ENCODE measurements at regions not wholly inside any gene's neighbourhood (a gene's known extent, or its start where the extent isn't known, plus 50 kb on each side); places are given as distances from the start of the nearest gene placed in this dataset.

DNA sequence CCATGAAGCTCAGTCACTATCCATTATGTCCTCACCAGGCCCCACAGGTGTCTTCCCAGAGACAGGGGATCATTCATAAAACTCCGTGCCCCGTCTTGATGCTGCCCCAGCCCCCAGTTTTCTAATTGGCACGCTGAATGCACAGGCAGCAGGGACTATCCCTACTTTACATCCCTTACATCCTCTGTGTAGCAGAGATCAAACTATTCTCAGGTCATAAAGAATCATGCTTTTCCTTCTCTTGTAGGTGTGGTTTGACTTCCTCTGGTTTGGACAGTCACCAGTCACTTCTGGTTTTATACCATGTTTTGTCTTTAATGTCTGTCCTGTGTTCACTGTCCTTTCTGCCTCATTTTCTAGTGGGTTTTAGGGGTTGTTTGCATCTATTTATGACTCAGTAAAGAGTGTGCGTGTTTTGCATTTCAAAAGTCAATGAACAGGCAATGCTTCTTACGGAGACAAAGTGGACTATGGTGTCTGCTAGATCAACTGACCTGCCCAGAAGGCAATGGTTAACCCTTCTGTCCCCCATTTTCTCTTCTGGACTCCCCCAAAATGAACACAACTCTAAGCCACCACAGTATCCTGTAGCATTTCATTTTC lies 140.4 kb upstream of the NPVF start:
- no peak for DNase-seq

DNA sequence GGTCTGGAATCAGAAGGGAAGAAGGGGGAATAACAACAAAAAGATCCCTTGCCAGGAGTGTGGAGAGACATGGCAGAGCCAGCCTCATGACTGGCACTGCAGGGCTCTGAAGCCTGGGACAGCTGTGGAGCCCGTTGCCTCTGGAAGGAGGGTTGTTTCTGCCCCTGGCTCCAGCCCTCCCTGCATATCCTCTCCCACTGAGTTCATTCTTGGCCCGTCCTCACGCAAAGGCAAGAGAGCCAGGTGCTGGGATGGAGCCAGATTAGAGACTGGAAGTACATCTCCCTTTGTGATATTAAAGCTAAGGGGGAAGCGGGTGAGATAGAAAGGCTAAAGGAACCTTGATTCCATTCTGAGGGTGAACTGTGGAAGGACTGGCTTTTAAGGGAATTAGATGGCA lies 141.5 kb upstream of the NPVF start:
- DNase-seq = no peak

DNA sequence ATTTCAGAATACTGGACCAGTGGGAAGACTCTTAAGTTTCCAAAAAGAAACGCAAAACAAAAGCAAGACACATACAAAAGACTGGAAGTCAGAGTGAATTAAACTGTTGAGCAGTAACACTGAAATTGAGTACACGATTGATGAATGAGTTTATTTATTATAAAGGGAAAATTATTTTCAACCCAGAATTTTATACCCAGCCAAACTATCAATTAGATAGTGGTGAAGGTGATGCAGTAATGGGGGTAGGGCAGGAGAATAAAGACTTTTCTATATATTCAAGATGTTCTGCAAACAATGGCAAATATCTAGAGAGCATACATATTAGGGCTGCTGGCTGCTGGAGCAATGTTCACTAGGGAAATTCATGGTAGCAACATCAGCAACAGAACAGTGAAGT lies 143.7 kb upstream of the NPVF start:
- DNase-seq = no peak

DNA sequence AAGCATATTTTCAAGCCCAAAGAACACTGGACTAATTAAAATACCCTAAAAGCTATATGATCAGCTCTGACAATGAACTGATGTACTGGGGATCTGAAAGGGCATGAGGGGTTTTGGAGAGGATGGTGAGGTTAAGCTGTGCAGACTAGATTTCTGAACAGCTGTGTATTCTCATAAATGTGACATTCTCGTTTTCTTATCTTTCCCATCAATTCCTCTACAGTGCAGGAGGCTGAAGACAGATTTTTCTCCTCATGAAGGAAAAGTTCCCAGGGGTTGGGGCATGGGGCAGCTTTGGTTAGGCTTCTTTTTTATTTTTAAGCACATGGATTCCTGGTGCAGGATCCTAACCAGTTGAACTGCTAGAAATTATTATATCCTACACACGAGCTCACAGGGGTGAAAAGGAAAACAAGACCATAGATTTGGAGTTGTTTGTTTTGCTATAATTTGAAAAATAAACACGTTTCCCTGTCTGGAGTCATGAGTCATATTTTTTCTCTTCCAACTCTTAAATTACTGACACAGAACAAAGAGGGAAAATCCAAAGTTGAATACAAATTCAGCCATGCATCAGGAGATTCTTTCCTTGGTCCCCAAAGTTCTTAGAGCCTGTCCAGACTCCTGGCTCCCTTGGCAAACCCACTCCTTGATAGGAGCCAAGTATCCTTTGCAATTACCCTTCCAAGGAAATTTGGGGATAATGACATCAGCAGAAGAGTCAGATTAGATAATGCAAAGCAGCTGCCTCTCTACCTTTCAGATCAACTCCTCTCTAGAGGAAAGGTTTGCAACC lies 147.7 kb upstream of the NPVF start:
- DNase-seq = no peak

DNA sequence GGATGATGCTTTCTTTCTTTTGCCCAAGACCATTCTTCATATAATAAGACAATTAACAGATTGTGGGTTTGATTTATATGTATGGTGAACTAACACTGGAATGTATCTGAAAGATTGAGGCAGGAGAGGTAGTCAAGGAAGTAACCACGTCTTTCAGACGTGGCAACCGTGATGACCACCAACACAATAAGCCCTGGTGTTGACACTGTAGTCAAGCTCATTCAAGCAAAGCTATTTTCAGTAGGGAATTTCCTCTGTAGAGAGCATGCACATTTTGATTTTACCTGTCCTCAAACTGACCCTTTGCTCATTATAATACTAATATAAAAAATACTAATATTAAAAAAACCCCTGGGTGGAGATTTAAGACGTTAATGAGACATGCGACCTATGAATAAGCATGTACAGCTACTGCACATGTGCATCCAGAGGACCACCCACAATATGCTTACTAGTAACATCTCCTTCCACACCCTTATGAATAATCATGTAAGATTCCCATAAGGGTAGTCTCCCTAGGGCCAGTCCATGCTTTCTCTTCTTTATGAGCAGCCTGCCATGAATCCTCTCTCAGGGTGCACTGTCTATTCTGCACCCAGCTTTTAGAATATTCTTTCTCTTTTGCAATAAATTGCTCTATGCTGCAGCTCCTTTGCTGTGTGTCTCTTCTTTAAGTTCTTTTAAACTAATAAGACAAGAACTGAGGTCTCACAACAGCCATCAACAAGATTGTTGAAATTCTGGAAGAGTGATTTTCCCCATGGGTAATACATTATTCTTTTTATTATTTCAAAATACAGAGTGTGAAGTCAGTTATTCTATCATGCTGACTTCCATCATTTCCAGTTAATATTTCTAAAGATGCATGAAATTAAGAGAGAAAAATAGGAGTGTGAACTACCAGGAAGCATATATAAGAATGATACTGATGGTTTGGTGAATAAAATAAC lies 151.3 kb upstream of the NPVF start:
- DNase-seq = no peak

DNA sequence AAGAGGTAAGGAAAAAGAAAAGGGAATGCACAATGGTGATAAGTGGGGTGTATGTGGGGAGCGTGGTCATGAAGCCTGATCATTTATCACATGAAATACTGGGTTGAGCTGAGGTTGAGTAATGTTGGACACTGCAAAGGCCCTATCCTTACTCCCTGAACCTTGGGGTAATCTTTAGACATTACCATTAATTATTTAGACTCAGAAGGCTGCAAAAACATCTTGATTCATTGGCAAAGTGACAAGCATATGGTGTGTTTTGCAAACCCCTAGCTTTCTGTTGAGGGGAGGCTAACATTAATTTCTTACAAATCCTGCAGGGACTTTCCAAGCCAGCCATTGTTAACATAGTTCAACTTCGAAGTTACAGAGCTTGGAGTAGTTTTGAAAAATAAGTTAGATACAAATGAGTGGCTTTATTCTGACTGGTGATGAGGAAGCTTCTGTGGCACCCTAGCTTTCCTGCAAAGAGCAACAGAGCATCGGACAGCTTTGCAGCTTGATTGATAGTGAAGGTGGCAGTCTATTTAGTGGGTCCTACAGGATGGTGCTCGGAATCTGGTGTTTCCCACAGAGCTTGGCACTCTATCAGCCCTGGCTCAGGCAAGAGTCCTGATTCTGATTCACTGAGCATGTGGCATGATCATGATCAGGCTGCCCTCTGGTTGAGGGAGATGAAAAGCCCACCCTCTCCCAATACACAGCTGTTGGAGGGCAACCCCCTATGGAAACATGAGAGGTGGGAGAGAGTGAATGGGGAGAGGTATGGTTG lies 153.7 kb upstream of the NPVF start:
- DNase-seq = no peak

DNA sequence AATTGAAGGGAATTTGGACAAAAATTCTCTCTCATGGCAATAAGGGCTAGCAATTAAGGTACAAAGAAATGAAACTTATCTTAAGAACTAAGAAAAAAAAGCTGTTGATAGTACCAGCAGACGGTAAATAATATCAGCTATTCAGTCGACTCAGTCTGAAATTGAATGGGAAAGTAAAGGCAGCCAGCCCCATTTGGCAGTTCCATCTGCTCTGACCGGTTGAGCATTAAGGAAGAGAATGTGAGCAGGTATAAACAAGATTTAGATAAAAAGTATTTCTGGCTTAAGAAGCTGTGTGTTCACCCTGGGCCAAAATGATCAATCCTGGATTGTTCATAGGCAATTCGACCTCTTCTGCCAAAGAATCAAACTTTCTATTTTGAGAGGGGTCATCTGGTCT lies 154.6 kb upstream of the NPVF start:
- DNase-seq = no peak

DNA sequence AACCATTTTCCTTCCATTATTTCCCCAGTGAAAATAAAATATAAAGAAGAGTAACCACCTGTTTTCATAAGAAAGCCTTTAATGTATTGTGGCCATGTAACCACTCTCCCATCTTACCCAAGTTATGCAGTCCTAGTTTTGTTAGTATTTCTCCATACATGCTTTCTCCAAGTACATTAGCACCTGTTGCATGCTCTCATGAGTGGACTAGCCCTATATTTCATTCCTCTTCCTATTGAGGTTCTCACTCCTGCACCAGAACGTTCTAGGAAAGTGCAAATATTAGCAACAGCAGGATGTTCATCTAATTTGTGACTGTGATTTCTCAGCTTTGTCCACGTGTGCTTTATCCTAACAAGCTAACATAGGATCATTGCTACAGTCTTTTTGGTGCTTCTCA lies 155.1 kb upstream of the NPVF start:
- no peak for DNase-seq

DNA sequence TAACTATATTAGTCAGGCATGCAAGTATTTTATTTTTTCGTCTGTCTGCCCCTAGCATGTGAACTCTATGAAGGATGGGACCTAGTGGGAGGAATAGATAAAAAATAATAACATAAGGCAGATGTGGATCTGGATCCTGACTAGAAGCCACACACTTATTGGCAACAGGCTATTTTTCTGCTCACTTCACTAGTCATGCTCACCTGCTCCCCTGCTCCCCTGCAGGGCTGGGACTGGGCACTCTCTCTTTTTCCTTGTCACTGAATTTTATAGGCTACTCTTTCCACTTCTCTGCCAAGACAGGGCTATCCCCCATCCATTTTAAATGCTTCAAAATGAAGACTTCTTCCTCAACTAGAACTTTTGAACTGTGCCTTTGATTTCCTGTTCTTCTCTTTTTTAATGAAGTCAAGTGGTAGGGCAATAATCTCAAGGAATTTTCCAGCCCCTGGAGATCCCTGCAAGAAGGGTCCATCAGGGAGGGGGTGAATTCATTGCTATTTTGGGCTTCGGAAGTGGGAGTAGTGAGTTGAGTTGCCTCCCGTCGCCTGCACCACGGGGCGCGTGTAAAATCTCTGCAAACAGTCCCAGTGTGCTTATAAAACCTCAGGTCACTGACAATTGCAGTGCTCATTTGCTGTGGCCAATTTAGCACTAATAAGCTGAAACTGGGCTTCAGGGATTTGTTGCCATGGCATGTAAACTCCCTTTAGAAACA lies 156.7 kb upstream of the NPVF start:
- no peak for DNase-seq

DNA sequence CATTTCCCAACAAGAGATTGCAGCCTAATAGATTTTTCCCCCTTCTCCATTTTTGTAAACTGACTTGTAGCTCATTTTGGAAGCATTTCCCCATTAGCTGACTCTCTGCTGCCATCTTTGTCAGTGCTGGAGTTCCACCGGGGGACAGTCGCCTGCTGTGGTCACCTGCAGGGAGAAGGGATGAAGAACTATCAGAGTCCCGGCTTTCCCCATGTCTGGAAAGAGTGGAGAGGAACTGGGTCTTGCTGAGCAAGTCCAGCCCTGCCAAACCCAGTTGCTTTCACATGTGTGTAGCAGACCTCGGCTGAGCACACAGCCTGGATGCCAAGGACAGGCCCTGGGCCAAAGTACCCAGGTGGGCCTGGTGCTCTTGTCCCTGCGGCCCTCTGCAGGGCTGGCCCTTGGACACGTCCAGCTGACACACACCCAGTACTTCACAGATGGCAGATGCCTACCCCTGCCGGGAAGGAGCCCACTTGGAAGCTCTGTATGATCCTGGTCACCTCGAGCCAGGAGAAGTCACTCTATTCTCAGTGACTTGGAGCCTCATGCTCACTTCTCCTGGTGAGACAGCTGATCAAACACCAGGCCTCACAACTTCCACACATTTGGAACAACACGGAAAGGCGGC lies 157.3 kb upstream of the NPVF start:
- DNase-seq = no peak

DNA sequence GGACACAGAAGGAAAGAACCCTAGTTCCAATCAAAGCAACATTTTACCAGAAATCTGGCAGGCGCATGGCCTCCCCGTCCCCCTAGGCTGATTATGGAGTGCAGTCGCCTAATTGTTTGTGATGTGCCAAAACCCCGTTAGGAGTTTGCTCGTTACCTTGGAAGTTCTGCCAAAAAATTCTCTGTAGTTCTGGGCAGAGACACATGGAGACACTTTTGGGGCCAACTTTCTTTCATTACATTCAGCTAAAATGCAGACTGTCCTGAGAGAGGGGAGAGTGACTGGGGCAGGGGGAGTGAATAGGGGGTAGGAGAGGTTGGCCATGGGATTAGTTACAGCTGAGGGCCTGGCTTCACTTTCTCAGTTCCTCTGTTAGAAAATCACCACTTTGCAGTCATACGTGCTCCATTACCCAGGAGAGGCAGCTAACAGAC lies 158.0 kb upstream of the NPVF start:
- DNase-seq = no peak

DNA sequence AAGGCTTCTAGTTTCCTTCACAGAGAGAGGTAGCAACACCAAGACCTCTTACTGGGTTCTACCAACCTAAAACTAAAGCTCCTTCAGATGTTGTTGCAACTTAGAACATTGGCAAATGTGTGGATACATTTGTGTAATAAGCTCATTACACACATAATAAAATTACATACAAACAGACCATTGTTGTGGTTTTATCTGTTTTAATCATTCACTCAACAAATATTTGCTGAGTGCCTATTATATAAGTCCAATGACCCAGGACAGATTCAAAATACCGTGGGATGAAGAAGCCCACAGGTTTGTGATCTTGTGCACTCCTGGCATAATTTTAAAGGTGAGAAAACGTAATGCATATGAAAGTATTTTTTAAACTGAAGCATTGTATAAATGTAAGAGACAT lies 160.4 kb upstream of the NPVF start:
- DNase-seq = no peak

DNA sequence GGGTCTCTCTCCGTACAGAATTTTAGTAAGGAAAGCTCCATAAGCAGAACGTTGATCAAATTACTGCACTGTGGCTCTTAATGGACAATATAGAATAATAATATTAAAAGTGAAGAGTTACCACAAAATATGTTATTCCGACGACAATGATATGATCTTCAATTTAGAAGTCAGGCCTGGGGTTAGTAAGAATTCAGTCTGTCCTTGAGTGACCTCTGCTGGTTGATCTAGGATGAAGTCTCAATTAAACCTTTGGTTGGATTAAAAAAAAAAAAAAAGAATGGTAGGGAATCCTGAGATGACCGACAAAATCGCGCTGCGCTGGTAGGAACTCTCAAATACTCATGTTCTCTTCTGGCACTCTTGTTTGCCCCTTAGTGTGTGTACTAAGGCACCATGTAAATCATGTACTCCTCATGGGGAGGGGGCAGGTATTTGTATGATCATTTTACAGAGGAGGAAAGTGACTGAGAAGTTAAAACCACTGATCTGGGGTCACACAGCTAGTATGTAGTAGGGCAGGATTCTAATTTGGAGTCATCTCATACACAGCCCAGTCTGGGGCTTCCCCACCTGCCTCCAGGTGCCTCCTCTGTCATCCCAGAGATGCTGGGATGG lies 161.3 kb upstream of the NPVF start:
- peak; percentile 34 for DNase-seq

DNA sequence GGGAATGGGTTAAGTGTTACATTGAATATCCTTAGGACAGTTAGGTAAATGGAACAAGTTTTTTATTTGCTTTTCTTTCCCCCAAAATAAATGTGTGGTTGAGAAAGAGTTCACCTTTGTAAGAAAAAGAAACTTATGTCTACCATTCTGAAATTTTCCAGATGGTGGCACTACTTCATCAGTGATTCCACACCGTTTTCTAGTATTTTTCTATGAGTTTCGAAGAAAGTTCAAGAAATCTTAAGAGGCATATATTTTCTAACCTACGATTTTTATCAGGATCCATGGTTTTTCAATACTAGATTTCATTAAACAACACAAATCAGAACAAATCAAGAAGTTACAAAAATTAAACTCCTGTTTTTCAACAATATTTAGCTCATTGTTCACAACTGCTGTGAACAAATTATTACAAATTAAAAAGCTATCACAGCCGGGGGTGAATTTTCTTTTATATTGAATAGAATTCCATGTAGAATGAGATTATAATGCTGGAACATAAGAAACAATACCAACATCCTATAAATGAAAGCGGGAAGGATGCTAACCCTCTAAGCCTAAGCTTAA lies 163.1 kb upstream of the NPVF start:
- DNase-seq = no peak

DNA sequence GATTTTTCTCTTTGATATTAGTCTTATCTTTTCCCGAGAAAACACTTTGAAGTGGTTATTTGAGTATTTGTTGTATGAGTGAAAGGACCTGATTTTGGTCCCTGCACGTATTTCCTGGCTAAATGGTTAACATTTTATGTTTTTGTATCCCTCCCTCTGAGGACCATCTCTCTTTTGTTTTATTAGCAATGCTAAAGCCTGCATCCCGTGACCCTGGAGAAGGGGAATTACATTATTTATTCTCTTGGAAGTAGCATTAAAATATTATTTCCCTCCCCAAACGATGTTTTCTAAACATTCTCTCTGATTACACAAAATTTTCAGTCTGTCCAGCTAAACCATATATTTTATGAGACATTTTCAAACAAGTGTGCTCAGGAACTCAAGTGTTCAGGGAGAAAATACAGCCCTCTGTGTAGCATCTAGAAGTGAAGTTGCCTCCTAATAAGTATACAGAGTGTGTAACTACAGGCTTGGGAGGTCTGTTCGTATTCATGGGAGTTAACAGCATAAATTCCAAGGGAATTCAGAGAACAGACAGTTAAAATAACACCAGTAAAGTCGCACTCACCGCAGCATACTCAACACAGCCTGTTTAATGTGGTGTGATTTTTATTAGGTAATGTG lies 163.8 kb upstream of the NPVF start:
- DNase-seq = no peak

DNA sequence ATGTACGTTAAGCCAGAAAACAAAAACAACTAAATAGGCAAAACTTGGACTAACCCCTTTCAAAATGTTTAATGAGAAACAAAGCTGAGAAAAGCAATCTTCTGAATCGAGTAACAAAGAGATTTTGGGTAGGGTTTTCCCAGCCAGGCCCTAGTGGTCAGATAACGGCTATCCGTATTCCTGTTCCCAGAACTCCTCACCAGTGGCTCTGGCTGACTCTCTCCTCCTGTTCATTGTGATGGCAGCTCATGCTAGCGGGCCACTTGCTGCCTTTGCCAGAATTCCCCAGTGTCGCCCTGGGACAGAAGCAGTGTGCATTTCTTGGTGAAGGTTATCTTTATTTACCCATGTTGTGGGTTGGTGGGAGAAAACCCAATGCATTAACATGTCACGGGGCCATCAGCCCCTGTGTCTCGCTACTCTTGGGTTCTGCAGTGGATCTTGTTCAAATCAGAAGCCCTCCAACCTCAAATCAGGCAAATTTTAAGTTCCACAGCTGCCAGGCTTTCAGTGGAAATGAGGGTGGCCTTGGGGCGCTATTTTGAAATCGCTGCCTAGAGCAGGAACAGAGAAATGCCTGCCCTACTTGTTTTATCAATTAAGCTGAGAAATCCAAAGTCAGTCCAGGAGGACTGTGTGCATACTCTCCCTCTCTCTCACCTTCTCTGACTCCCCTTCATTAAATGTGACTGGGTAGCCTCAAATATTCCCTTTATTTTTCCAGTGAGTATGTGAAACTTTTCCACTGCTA lies 164.5 kb upstream of the NPVF start:
- DNase-seq = no peak

DNA sequence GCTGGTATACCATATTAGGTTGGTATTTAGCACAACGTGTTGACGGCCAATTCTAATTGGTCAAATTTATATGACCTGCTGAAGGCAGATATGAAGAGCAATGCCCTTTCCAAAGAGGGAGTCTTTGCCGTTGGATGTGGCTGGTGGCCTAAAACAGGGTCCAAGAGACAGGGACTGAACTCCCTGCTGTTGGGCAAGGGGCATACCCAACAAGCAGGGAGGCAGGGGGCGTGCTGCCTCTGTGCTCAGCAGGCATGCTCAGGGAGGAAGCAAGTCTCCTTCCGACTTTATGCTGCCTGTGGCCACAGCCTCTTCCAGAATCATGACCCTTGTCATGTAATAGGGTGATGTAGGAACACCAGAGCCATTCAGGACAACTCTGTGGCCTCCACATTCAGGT lies 167.7 kb upstream of the NPVF start:
- DNase-seq = no peak

DNA sequence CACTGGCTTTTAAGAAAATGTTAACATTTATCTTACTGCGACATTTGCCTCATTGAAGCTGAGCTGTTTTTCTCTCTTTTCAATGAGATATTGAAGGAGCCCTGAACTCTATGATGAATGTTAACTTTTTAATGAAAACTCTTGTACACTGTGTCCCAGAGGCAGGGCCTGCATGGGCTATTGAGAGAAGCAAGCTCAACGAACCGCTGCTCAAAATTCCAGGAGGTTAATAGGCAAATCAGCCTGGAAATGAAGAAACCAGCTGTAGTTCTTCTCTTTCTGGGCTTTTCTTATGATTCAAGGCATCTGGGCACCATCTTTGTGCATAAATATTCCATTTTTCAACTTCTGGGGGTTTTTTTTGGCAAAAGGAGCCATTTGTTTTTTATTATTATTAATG lies 168.4 kb upstream of the NPVF start:
- no peak for DNase-seq

DNA sequence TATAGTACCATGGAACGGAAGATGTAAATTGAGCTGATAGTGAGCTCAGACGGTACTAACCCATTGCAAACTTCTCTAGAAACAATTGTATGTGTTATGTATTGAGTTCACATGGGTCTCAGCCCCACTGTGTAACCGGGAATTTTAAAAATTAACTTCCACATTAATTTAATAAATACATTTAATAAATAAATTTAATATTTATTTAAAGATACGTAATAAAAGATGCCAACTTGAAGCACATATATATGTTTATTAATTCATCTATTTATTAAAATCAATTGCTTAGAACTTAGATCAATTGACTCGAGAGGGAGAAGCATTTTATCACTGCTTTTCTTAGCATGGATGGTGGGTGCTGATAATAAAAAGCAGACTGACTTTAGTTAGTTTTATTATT lies 170.1 kb upstream of the NPVF start:
- DNase-seq = no peak
